Glomerular visceral epithelial cell (primary cell): ENCODE measurements at regions not wholly inside any gene's neighbourhood (a gene's known extent, or its start where the extent isn't known, plus 50 kb on each side); places are given as distances from the start of the nearest gene placed in this dataset.
A peak's percentile ranks its signal among the peaks of the same experiment; 100 is the strongest.
"Not testable (repeated sequence)": the region's sequence is repeated elsewhere in the genome, so short reads cannot be mapped to it uniquely, and the experiment has no call there.

Source experiments
- DNase-seq: peaks from one replicate; pipeline ENCODE4 v3.0.0-alpha.2; 2016; ENCODE audit errors: extremely low spot score

- no peak for DNase-seq
These were observed 417.0 kb upstream of the SOX5 start for GRCh38 chr12:24366514-24366913.

GRCh38 chr12:24364921-24365320 is 415.5 kb upstream of the SOX5 start:
- peak; percentile 2 for DNase-seq

- no peak for DNase-seq
These were observed 413.8 kb upstream of the SOX5 start for GRCh38 chr12:24363177-24363754.

- no peak for DNase-seq
These were observed 412.6 kb upstream of the SOX5 start for GRCh38 chr12:24361877-24362580.

- DNase-seq = peak; percentile 38
These were observed 411.4 kb upstream of the SOX5 start for GRCh38 chr12:24360907-24361306.

- no peak for DNase-seq
These were observed 411.0 kb upstream of the SOX5 start for GRCh38 chr12:24360461-24360860.

- no peak for DNase-seq
These were observed 410.6 kb upstream of the SOX5 start for GRCh38 chr12:24360057-24360456.

GRCh38 chr12:24359418-24359817 is 409.9 kb upstream of the SOX5 start:
- no peak for DNase-seq

GRCh38 chr12:24356240-24356804 is 406.9 kb upstream of the SOX5 start:
- no peak for DNase-seq

- no peak for DNase-seq
These were observed 402.9 kb upstream of the SOX5 start for GRCh38 chr12:24352363-24352762.

GRCh38 chr12:24349051-24349799 is 399.8 kb upstream of the SOX5 start:
- DNase-seq = no peak

GRCh38 chr12:24348180-24348579 is 398.7 kb upstream of the SOX5 start:
- not testable (repeated sequence) for DNase-seq

GRCh38 chr12:24328261-24328660 is 378.8 kb upstream of the SOX5 start:
- no peak for DNase-seq

- no peak for DNase-seq
These were observed 375.9 kb upstream of the SOX5 start for GRCh38 chr12:24325331-24325730.

- no peak for DNase-seq
These were observed 358.4 kb upstream of the SOX5 start for GRCh38 chr12:24307716-24308335.

GRCh38 chr12:24307153-24307552 is 357.7 kb upstream of the SOX5 start:
- no peak for DNase-seq

- DNase-seq = no peak
These were observed 356.5 kb upstream of the SOX5 start for GRCh38 chr12:24306001-24306400.

- DNase-seq = no peak
These were observed 354.8 kb upstream of the SOX5 start for GRCh38 chr12:24304285-24304684.

GRCh38 chr12:24302708-24303107 is 353.2 kb upstream of the SOX5 start:
- DNase-seq = no peak

- DNase-seq = no peak
These were observed 348.0 kb upstream of the SOX5 start for GRCh38 chr12:24297516-24297915.

GRCh38 chr12:24293549-24293948 is 344.1 kb upstream of the SOX5 start:
- DNase-seq = no peak

GRCh38 chr12:24287963-24288362 is 338.5 kb upstream of the SOX5 start:
- DNase-seq = no peak
